ENCODE measurements at regions not wholly inside any gene's neighbourhood (a gene's known extent, or its start where the extent isn't known, plus 50 kb on each side); places are given as distances from the start of the nearest gene placed in this dataset.

DNA sequence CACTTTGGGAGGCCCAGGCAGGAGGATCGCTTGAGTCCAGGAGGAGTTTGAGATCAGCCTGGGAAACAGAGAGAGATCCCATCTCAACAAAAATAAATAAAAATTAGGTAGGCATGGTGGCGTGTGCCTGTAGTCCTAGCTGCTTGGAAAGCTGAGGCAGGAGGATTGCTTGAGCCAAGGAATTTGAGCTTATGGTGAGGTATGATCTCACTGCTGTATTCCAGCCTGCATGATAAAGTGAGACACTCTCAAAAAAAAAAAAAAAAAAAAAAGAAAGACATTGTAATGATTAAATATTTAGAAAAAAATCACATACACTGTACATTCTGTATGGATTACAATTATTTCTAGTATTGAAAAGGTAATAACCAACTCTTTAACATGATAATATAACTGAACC, 87.1 kb downstream of the SLIT2 start:
- intact Hi-C loops (cut with DNase I): no loop called here
- no peaks in the 10 kb centered on the region for H3K36me3 ChIP-seq
- DNase-seq: no peak
- TF ChIP-seq, protein P1, sequence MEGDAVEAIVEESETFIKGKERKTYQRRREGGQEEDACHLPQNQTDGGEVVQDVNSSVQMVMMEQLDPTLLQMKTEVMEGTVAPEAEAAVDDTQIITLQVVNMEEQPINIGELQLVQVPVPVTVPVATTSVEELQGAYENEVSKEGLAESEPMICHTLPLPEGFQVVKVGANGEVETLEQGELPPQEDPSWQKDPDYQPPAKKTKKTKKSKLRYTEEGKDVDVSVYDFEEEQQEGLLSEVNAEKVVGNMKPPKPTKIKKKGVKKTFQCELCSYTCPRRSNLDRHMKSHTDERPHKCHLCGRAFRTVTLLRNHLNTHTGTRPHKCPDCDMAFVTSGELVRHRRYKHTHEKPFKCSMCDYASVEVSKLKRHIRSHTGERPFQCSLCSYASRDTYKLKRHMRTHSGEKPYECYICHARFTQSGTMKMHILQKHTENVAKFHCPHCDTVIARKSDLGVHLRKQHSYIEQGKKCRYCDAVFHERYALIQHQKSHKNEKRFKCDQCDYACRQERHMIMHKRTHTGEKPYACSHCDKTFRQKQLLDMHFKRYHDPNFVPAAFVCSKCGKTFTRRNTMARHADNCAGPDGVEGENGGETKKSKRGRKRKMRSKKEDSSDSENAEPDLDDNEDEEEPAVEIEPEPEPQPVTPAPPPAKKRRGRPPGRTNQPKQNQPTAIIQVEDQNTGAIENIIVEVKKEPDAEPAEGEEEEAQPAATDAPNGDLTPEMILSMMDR (IDR thresholded peaks at IDR 0.05): no peak
- H3K9ac ChIP-seq (ENCODE audit: low read depth in 2 of 2, low read length in 2 of 2): no peak overlapping the region
- H3K4me1 ChIP-seq: no peaks in the 10 kb centered on the region
- no peaks in the 10 kb centered on the region for H3K27me3 ChIP-seq
- no peaks in the 10 kb centered on the region for H3K9me3 ChIP-seq
- no peak overlapping the region for H3K4me3 ChIP-seq
- no peak overlapping the region for H3K27ac ChIP-seq

DNA sequence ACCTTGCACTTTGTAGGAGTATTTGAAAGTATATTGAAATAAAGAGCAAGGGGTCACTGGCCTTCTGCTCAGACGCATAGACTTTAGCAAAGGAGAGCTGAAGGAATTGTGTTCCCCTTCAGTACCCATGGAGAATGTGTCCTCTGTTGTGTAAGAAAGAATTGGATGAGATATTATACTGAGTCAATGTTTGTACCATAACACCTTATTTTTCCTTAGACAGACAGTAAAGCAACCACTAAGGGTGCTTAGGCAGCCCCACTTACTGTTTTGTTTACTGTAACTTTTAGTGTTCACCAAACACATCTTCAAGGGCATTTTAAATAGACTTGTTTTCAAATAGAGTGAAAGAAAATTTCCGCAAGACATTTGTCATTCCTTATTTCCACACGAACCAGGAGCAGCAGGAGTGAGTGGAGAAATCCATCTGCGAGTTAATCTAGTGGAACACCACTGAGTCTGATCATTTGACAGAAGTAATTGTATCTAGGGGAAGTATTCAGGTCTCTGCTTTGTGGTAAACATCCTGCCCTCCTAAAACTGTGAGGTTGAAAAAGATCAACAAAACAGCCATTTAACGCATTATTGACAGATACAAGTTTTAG, 89.5 kb downstream of the SLIT2 start:
- intact Hi-C loops (cut with DNase I): no loop called here
- DNase-seq: no peak
- no peaks in the 10 kb centered on the region for H3K36me3 ChIP-seq
- H3K4me3 ChIP-seq: no peak overlapping the region
- TF ChIP-seq, protein P1 (IDR thresholded peaks at IDR 0.05): no peak
- no peaks in the 10 kb centered on the region for H3K4me1 ChIP-seq
- H3K9ac ChIP-seq (ENCODE audit: low read depth in 2 of 2, low read length in 2 of 2): no peak overlapping the region
- H3K9me3 ChIP-seq: no peaks in the 10 kb centered on the region
- no peak overlapping the region for H3K27ac ChIP-seq
- H3K27me3 ChIP-seq: no peaks in the 10 kb centered on the region

DNA sequence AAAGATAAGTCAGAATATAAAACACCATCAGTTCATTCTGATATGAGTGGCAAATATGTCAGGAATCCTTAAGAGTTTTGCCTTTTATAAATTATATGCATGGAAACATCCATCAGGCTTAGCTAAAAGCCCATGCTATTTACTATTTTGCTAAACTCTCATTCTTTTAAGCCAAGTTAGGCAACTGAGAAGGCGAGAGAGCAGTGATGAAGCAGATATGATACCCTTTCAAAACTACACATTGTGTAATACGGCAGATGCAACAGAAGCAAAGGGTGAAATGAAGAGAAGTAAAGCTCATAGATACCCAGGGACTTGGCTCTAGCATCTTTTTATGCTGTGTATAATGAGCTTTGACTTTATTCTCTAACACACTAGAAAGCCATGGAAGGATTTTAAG, 95.8 kb downstream of the SLIT2 start:
- H3K4me3 ChIP-seq: no peak overlapping the region
- no peak overlapping the region for H3K9ac ChIP-seq (ENCODE audit: low read depth in 2 of 2, low read length in 2 of 2)
- DNase-seq: no peak
- no peaks in the 10 kb centered on the region for H3K36me3 ChIP-seq
- TF ChIP-seq, protein P1 (IDR thresholded peaks at IDR 0.05): no peak
- intact Hi-C loops (cut with DNase I): no loop called here
- H3K4me1 ChIP-seq: no peaks in the 10 kb centered on the region
- H3K27me3 ChIP-seq: no peaks in the 10 kb centered on the region
- no peak overlapping the region for H3K27ac ChIP-seq
- no peaks in the 10 kb centered on the region for H3K9me3 ChIP-seq

DNA sequence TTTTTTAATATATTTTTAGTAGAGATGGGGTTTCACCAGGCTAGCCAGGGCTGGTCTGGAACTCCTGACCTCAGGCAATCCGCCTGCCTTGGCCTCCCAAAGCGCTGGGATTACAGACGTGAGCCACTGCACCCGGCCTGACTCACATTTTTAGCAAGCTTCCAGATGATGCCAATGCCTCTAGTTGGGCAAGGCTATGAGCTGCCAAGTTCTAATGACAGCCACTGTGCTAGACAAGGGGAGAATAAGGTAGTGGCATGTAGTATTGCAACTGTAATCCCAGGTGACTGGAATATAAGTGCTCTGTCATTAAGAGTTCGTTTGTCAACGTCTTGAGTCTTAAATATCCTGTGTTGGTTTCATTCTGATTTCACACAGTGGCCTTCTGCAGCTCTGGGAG, 96.7 kb downstream of the SLIT2 start:
- H3K9me3 ChIP-seq: no peaks in the 10 kb centered on the region
- H3K9ac ChIP-seq (ENCODE audit: low read depth in 2 of 2, low read length in 2 of 2): no peak overlapping the region
- TF ChIP-seq, protein P1 (IDR thresholded peaks at IDR 0.05): no peak
- no peak overlapping the region for H3K27ac ChIP-seq
- H3K4me3 ChIP-seq: no peak overlapping the region
- intact Hi-C loops (cut with DNase I): no loop called here
- H3K27me3 ChIP-seq: no peaks in the 10 kb centered on the region
- H3K36me3 ChIP-seq: no peaks in the 10 kb centered on the region
- DNase-seq: no peak
- no peaks in the 10 kb centered on the region for H3K4me1 ChIP-seq

DNA sequence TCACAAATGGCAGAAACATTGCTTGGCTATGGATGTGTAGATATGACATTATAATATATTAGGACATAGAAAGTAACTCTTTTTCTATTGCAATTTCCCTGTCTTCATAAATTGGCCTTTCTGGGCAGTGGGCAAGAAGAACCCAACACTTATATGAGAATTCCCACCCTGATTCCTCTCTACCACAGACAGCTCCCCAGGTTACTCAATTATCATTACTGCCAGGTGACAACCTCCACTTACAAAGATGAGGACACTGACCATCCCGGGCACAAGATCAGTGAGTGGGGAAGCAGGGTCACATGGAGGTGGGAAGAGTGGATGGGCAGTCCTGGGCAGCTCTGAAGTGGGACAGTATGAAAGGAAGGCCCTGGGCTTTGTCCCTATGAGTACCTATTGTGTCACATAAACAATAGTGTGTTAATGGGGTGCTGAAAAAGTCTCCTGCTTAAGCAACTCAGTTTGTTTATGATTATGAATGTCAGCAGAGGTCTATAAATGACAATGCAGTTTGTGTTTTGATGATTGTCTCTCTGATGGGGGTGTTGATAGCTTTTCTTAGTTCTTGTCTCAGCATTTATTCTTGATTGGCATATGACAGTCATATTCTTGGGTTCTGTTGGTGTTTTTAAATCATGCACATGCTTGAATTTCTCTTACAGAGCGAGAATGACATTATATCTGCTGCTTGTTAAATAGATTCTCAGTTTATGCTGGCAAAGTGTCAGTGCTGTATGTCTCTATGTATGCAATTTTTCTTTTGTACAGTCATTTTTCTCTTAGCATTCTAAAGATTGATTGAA, 99.9 kb downstream of the SLIT2 start:
- no peaks in the 10 kb centered on the region for H3K4me1 ChIP-seq
- DNase-seq: no peak
- no peaks in the 10 kb centered on the region for H3K9me3 ChIP-seq
- intact Hi-C loops (cut with DNase I): no loop called here
- no peak overlapping the region for H3K27ac ChIP-seq
- H3K36me3 ChIP-seq: no peaks in the 10 kb centered on the region
- H3K27me3 ChIP-seq: no peaks in the 10 kb centered on the region
- no peak overlapping the region for H3K4me3 ChIP-seq
- TF ChIP-seq, protein P1 (IDR thresholded peaks at IDR 0.05): no peak
- no peak overlapping the region for H3K9ac ChIP-seq (ENCODE audit: low read depth in 2 of 2, low read length in 2 of 2)

All from colonic mucosa (tissue), 4 donors.